IMR-90 (cell line): ENCODE measurements at regions not wholly inside any gene's neighbourhood (a gene's known extent, or its start where the extent isn't known, plus 50 kb on each side); places are given as distances from the start of the nearest gene placed in this dataset.

ENCODE experiments used
- ATAC-seq: fragments of 200-7000 bp; cut with Tn5 transposase; 2 replicates; pipeline ENCODE4 v1.9.1; 2020; ENCODE audit warnings: low read depth, mild to moderate bottlenecking, moderate library complexity
- BruUV-seq: library from RNA; stranded (reverse); fragments of 400-500 nt; replicated peaks from 2 replicates; lab custom pipeline; 2021; lab: Mats Ljungman, UMichigan
- CTCF ChIA-PET: fragments of 300-600 bp; formaldehyde crosslinking; extraction: SDS; loops from one replicate; lab custom pipeline; 2021; ENCODE audit warnings: antibody characterized with exemption; lab: Yijun Ruan, JAX
- POLR2A ChIA-PET: fragments of 300-600 bp; sonication (Branson Sonifier 250); formaldehyde crosslinking; loops from one replicate; lab custom pipeline; 2022; ENCODE audit warnings: antibody characterized with exemption; ENCODE audit not compliant: unreplicated experiment; lab: Charles Lee
- DNase-seq: peaks from one replicate; pipeline ENCODE4 v3.0.0; 2013
- H2AFZ ChIP-seq: replicated peaks from 2 replicates; pipeline ENCODE3; 2013; ENCODE audit warnings: low read length, mild to moderate bottlenecking; ENCODE audit not compliant: poor library complexity
- H2AK5ac ChIP-seq: 2 replicates; pipeline ENCODE4 v1.6.1; 2013; ENCODE audit warnings: low read depth, low read length, inconsistent platforms
- H2AK9ac ChIP-seq: replicated peaks from 2 replicates; pipeline ENCODE3; 2013; ENCODE audit warnings: mild to moderate bottlenecking, low read depth, low read length, moderate library complexity; ENCODE audit not compliant: poor library complexity
- H2BK120ac ChIP-seq: 2 replicates; pipeline ENCODE4 v1.6.1; 2013; ENCODE audit warnings: low read depth, low read length, inconsistent platforms
- H2BK15ac ChIP-seq: 3 replicates; pipeline ENCODE4 v1.6.1; 2013; ENCODE audit warnings: low read depth, low read length, inconsistent platforms
- H2BK20ac ChIP-seq: 2 replicates; pipeline ENCODE4 v1.6.1; 2013; ENCODE audit warnings: low read depth, mild to moderate bottlenecking, inconsistent platforms, low read length, moderate library complexity
- H2BK5ac ChIP-seq: 2 replicates; pipeline ENCODE4 v1.6.1; 2013; ENCODE audit warnings: mild to moderate bottlenecking, low read depth, low read length, inconsistent platforms; ENCODE audit not compliant: poor library complexity, severe bottlenecking
- H3K14ac ChIP-seq: replicated peaks from 2 replicates; pipeline ENCODE4 v1.6.1; 2013; ENCODE audit warnings: low read depth, low read length, inconsistent platforms
- H3K18ac ChIP-seq: 2 replicates; pipeline ENCODE4 v1.6.1; 2013; ENCODE audit warnings: low read depth, low read length, control low read depth
- H3K23ac ChIP-seq: 2 replicates; pipeline ENCODE4 v1.6.1; 2013; ENCODE audit warnings: low read depth, low read length, inconsistent platforms
- H3K27ac ChIP-seq: 2 replicates; pipeline ENCODE4 v1.5.1; 2013; ENCODE audit warnings: mild to moderate bottlenecking, control low read depth, low read length; ENCODE audit not compliant: insufficient read depth
- H3K27me3 ChIP-seq: 2 replicates; pipeline ENCODE4 v1.6.1; 2013; ENCODE audit warnings: low read length; ENCODE audit not compliant: control insufficient read depth, insufficient read depth
- H3K36me3 ChIP-seq: 2 replicates; pipeline ENCODE4 v1.6.1; 2013; ENCODE audit warnings: low read length, mixed read lengths; ENCODE audit not compliant: control insufficient read depth, insufficient read depth
- H3K4ac ChIP-seq: 2 replicates; pipeline ENCODE4 v1.6.1; 2013; ENCODE audit warnings: low read depth, low read length, inconsistent platforms
- H3K4me1 ChIP-seq: 2 replicates; pipeline ENCODE4 v1.6.1; 2013; ENCODE audit warnings: low read length, mixed read lengths; ENCODE audit not compliant: control insufficient read depth, insufficient read depth
- H3K4me2 ChIP-seq: 2 replicates; pipeline ENCODE4 v1.6.1; 2013; ENCODE audit warnings: low read depth, mild to moderate bottlenecking, control low read depth, low read length, moderate library complexity
- H3K4me3 ChIP-seq: 2 replicates; pipeline ENCODE4 v1.5.1; 2013; ENCODE audit warnings: low read depth, mild to moderate bottlenecking, control low read depth, low read length, moderate library complexity; ENCODE audit not compliant: insufficient read depth
- H3K56ac ChIP-seq: 2 replicates; pipeline ENCODE4 v1.6.1; 2013; ENCODE audit warnings: low read length, inconsistent platforms; ENCODE audit not compliant: insufficient read depth; ENCODE audit errors: extremely low read depth
- H3K79me1 ChIP-seq, 2 experiments: 2 replicates each; pipeline ENCODE4 v1.6.1; 2013; ENCODE audit warnings: low read length in 2 of 2, inconsistent platforms in 1 of 2, low read depth in 1 of 2
- H3K9ac ChIP-seq: 2 replicates; pipeline ENCODE4 v1.6.1; 2013; ENCODE audit warnings: low read depth, low read length, control low read depth
- H3K9me1 ChIP-seq: 2 replicates; pipeline ENCODE4 v1.6.1; 2013; ENCODE audit warnings: low read length, inconsistent platforms; ENCODE audit not compliant: insufficient read depth
- H3K9me3 ChIP-seq: 2 replicates; pipeline ENCODE4 v1.6.1; 2013; ENCODE audit warnings: low read length; ENCODE audit not compliant: control insufficient read depth, insufficient read depth
- H4K20me1 ChIP-seq: 2 replicates; pipeline ENCODE4 v1.6.1; 2013; ENCODE audit warnings: low read length, inconsistent platforms; ENCODE audit not compliant: insufficient read depth
- H4K5ac ChIP-seq: 2 replicates; pipeline ENCODE4 v1.6.1; 2013; ENCODE audit warnings: mild to moderate bottlenecking, low read depth, low read length, control low read depth
- H4K8ac ChIP-seq, 2 experiments: 2 replicates each; pipeline ENCODE4 v1.6.1; 2013; ENCODE audit warnings: low read depth in 2 of 2, low read length in 2 of 2, control low read depth in 1 of 2, inconsistent platforms in 1 of 2
- H4K91ac ChIP-seq: 2 replicates; pipeline ENCODE4 v1.6.1; 2013; ENCODE audit warnings: low read depth, low read length, inconsistent platforms; ENCODE audit not compliant: insufficient read depth
- CEBPB ChIP-seq: IDR thresholded peaks from 2 replicates; pipeline ENCODE4 v1.6.1; 2012; ENCODE audit warnings: low read depth, low read length, improper control_type of control experiment
- FOS ChIP-seq: fragments of 150-350 bp; IDR thresholded peaks from 2 replicates; pipeline ENCODE4 v1.6.1; 2016; ENCODE audit warnings: low read depth, low read length
- MAFK ChIP-seq: IDR thresholded peaks from 2 replicates; pipeline ENCODE4 v1.6.1; 2012; ENCODE audit warnings: low read depth, low read length, improper control_type of control experiment
- POLR2A ChIP-seq: IDR thresholded peaks from 2 replicates; pipeline ENCODE4 v1.6.1; 2012; ENCODE audit warnings: mild to moderate bottlenecking, low read depth, low read length
- RAD21 ChIP-seq: IDR thresholded peaks from 2 replicates; pipeline ENCODE4 v1.6.1; 2012; ENCODE audit warnings: low read length, improper control_type of control experiment
- RCOR1 ChIP-seq: IDR thresholded peaks from 2 replicates; pipeline ENCODE4 v1.6.1; 2012; ENCODE audit warnings: mild to moderate bottlenecking, low read length, improper control_type of control experiment; ENCODE audit not compliant: insufficient replicate concordance
- RFX5 ChIP-seq: IDR thresholded peaks from 2 replicates; pipeline ENCODE4 v1.8.0; 2012; ENCODE audit warnings: low read depth, mild to moderate bottlenecking, low read length, moderate library complexity
- SMC3 ChIP-seq: fragments of 150-350 bp; IDR thresholded peaks from 2 replicates; pipeline ENCODE4 v1.6.1; 2016; ENCODE audit warnings: low read depth, mild to moderate bottlenecking, antibody characterized with exemption, low read length, moderate library complexity
- WGBS, 2 experiments: methylation state at CpG; one replicate each; pipeline versions ENCODE4 v1.1.5 to v1.1.7; 2013; ENCODE audit warnings: missing lambda C conversion rate in 2 of 2; ENCODE audit not compliant: insufficient read length in 1 of 2; ENCODE audit errors: extremely low coverage in 2 of 2; 5-methylcytosine and 5-hydroxymethylcytosine counted together
- dilution Hi-C: fragments of 300-500 bp; cut with HindIII; formaldehyde crosslinking; loops from one replicate; pipeline ENCODE4 v1.14.3; 2018; ENCODE audit warnings: low sequenced_read_pairs; ENCODE audit not compliant: unreplicated experiment
- in situ Hi-C: fragments of 300-500 bp; cut with MboI; formaldehyde crosslinking; loops from 3 replicates; pipeline ENCODE4 v1.14.3; 2019; ENCODE audit warnings: low sequenced_read_pairs, inconsistent platforms, mixed read lengths
- intact Hi-C: fragments of 100-400 bp; cut with micrococcal nuclease; formaldehyde crosslinking; loops from 2 replicates; pipeline ENCODE4 v1.10.0; 2022
- TF ChIP-seq, protein P1 (sequence below): conservative IDR thresholded peaks from 2 replicates; pipeline ENCODE4 v1.5.1; 2012; ENCODE audit warnings: mild to moderate bottlenecking, low read depth, low read length, improper control_type of control experiment

DNA sequence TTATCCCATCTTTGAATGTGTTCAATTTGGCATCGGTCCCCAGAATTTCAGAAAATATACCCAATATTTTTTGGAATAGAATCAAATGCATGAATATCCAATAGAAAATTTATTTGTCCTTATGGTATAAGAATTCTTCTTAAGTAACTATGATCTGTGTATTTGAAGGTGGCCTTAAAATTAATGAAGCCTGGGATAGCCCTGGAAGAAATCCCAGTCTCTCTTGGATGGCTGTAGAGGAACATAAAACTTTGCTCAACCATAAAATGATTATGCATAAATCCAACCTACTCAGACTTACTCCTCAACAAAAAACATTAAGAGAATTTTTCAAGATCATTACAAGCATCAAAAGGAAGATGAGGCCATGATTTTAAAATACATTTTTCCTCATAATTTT lies 269.4 kb upstream of the SMIM31 start:
- in situ Hi-C loops: no loop called here
- Histone ChIP-seq H2BK15ac (no peak overlapping the region), H3K27me3 (no peaks in the 10 kb centered on the region), H3K9ac (no peak overlapping the region), H3K9me1 (no peaks in the 10 kb centered on the region), H3K9me3 (peaks cover 2% of the 10 kb centered on the region; the same call in 1 of the 2 replicates), H2BK5ac (no peak overlapping the region), H4K5ac (no peak overlapping the region), H3K4ac (no peak overlapping the region), H3K56ac (no peak overlapping the region), H3K14ac (no peak overlapping the region), H4K20me1 (no peaks in the 10 kb centered on the region), H2AFZ (no peak overlapping the region), H3K79me1 (no peaks in the 10 kb centered on the region), H3K4me3 (no peak overlapping the region), H2AK5ac (no peak overlapping the region), H3K36me3 (no peaks in the 10 kb centered on the region), H3K18ac (no peak overlapping the region), H3K4me1 (no peaks in the 10 kb centered on the region), H3K27ac (no peak overlapping the region), H3K23ac (no peak overlapping the region), H2AK9ac (no peak overlapping the region), H4K8ac (no peak overlapping the region), H4K91ac (no peak overlapping the region), H3K4me2 (no peak overlapping the region), H2BK120ac (no peak overlapping the region), H2BK20ac (no peak overlapping the region)
- CTCF ChIA-PET: no interaction called here
- DNase-seq (no peak), ATAC-seq (no peak)
- intact Hi-C loops: no loop called here
- BruUV-seq: no TSS peak
- TF ChIP-seq SMC3 (no peak), POLR2A (no peak), FOS (no peak), RFX5 (no peak), MAFK (no peak), RAD21 (no peak), RCOR1 (no peak), CEBPB (no peak)
- TF ChIP-seq, protein P1, sequence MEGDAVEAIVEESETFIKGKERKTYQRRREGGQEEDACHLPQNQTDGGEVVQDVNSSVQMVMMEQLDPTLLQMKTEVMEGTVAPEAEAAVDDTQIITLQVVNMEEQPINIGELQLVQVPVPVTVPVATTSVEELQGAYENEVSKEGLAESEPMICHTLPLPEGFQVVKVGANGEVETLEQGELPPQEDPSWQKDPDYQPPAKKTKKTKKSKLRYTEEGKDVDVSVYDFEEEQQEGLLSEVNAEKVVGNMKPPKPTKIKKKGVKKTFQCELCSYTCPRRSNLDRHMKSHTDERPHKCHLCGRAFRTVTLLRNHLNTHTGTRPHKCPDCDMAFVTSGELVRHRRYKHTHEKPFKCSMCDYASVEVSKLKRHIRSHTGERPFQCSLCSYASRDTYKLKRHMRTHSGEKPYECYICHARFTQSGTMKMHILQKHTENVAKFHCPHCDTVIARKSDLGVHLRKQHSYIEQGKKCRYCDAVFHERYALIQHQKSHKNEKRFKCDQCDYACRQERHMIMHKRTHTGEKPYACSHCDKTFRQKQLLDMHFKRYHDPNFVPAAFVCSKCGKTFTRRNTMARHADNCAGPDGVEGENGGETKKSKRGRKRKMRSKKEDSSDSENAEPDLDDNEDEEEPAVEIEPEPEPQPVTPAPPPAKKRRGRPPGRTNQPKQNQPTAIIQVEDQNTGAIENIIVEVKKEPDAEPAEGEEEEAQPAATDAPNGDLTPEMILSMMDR: no peak
- POLR2A ChIA-PET: no interaction called here
- dilution Hi-C loops: no loop called here
- WGBS, 2 experiments: no CpG with 5 or more reads among the region's 1 CpG
